Lower leg skin (tissue), 4 donors: ENCODE measurements at regions not wholly inside any gene's neighbourhood (a gene's known extent, or its start where the extent isn't known, plus 50 kb on each side); places are given as distances from the start of the nearest gene placed in this dataset.

Experiments
- DNase-seq, 2 donors: peaks; one replicate each; pipeline ENCODE4 v3.0.0-alpha.2; 2019; ENCODE audit warnings: low spot score in 2 of 2
- H3K4me3 ChIP-seq: fragments of 200-600 bp; sonication (generic); 2 replicates; pipeline ENCODE4 v1.5.1; 2017; ENCODE audit warnings: mild to moderate bottlenecking, low read depth; ENCODE audit not compliant: poor library complexity, severe bottlenecking
- POLR2A ChIP-seq, 2 donors: fragments of 450-650 bp; IDR thresholded peaks; one replicate each; pipeline ENCODE4 v1.6.1; 2016 to 2017; ENCODE audit warnings: antibody characterized with exemption in 2 of 2, mild to moderate bottlenecking in 1 of 2, moderate library complexity in 1 of 2
- WGBS, 2 donors: methylation state at CpG; one replicate each; pipeline ENCODE4 v1.1.5; 2018; 5-methylcytosine and 5-hydroxymethylcytosine counted together
- intact Hi-C: fragments of 100-400 bp; cut with DNase I; formaldehyde crosslinking; loops from one replicate; pipeline ENCODE4 v1.15.0; 2023; ENCODE audit warnings: low total_unique reads
- TF ChIP-seq, protein P1 (sequence below), 3 donors: fragments of 450-650 bp; IDR thresholded peaks; one replicate each; pipeline ENCODE4 v1.5.1; 2016; ENCODE audit warnings: antibody characterized with exemption in 3 of 3, mild to moderate bottlenecking in 3 of 3, moderate library complexity in 2 of 3

DNA sequence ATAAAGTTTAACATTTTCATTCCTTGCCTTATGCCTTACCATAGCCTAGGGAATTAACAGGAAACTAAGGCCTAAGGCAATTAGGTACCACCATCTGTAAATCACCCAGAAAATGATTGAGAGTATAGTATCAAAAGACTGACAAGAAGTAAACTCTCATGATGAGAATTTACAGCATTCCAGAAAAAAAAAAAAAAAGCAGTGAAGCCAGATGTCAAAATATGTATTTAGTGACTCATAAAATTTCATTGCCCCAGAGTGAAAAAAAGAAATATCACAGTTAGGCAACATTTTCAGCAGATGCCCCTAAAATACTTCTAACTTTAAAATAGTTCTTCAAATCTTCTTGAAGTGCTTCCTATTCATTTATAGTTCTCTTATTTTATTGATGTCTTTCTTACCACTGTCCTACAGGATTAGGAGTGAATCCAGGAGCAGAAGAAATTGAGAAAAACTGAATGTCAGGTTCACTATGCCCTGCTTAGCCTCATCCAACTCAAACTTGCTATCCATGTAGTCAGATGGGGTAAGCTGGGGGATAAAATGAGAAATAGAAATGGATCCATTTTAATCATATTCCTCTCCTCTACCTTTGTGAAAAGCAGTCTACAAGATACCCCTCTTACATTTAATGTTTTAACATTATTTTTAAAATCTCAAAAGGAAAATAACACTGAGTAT is 57.3 kb upstream of the TANK start:
- DNase-seq = no peak
- TF ChIP-seq, protein P1, sequence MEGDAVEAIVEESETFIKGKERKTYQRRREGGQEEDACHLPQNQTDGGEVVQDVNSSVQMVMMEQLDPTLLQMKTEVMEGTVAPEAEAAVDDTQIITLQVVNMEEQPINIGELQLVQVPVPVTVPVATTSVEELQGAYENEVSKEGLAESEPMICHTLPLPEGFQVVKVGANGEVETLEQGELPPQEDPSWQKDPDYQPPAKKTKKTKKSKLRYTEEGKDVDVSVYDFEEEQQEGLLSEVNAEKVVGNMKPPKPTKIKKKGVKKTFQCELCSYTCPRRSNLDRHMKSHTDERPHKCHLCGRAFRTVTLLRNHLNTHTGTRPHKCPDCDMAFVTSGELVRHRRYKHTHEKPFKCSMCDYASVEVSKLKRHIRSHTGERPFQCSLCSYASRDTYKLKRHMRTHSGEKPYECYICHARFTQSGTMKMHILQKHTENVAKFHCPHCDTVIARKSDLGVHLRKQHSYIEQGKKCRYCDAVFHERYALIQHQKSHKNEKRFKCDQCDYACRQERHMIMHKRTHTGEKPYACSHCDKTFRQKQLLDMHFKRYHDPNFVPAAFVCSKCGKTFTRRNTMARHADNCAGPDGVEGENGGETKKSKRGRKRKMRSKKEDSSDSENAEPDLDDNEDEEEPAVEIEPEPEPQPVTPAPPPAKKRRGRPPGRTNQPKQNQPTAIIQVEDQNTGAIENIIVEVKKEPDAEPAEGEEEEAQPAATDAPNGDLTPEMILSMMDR (IDR thresholded peaks at IDR 0.05) = no peak
- no peak for TF ChIP-seq POLR2A (IDR thresholded peaks at IDR 0.05)
- H3K4me3 ChIP-seq = no peak overlapping the region
- intact Hi-C loops = no loop called here

DNA sequence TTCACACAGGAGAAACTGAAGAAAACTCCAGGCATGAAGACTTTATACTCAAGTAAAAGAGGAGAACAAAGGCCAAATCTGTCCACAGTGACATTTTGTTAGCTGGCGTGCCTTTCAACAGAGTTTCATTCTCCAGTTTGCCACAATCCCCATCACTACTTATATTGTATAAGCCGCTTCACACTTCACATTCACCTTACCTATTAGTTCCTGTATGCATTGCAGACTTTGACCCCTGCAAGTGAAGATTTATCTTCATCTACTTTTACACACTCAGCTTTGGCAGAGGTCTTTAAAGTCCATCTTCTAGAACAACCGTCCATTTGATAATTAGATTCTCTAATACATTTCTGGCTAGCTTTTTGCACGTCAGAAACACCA is 56.8 kb upstream of the TANK start:
- 88 to 95% methylated on average over 4 of the region's 4 CpGs for WGBS, 2 donors
- no peak overlapping the region for H3K4me3 ChIP-seq
- intact Hi-C loops = no loop called here
- no peak for TF ChIP-seq POLR2A (IDR thresholded peaks at IDR 0.05)
- TF ChIP-seq, protein P1 (IDR thresholded peaks at IDR 0.05) = no peak
- no peak for DNase-seq

DNA sequence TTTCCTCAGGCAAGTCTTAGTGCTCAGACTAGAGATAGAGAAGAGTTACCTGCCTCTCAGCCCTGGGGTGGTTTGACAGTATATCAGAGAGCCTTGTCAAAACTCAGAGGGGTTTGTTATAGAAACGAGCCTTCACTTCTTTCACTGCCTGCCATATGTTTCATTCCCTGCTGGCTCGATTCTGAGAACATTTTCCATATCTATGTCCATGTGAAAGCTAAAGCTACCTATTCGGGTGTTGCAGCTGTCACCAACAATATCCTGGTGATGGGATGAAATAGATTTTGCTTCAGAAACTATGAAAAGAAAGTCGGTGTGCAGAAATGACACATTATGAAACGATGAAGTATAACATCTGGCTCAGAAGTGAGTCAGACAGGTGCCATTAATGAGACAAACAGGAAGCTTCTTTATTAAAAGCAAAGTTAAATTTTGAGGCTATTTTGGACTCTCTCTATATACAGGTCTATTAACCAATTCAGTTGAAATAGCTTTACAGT is 56.1 kb upstream of the TANK start:
- no peak for TF ChIP-seq POLR2A (IDR thresholded peaks at IDR 0.05)
- H3K4me3 ChIP-seq = no peak overlapping the region
- DNase-seq = no peak

DNA sequence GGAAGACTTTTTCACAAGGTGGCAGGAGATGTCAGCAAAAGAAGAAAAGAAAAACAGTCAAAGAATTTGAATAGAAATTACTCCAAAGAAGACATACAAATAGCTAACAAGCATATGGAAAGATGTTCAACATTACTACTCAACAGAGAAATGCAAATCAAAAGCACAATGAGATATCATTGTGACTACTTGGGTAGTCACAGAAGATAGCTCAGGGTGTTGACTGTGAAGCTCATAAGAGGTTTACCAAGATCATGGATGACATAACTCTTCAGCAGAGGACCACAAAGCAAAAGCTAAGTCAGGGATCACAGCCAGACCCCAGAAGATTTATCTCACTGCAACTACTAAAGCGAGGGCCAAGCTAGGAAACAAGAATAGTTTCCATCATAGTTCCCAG is 53.0 kb upstream of the TANK start:
- no peak for TF ChIP-seq POLR2A (IDR thresholded peaks at IDR 0.05)
- TF ChIP-seq, protein P1 (IDR thresholded peaks at IDR 0.05) = no peak
- intact Hi-C loops = no loop called here
- 95 to 100% methylated on average over 1 of the region's 1 CpG for WGBS, 2 donors

More for the DNA sequence above, 56.1 kb upstream of the TANK start:
- intact Hi-C loops = no loop called here
- WGBS, 2 donors = 47 to 59% methylated on average over 5 of the region's 5 CpGs

More for the DNA sequence above, 53.0 kb upstream of the TANK start:
- H3K4me3 ChIP-seq = no peak overlapping the region
- DNase-seq = no peak
